ENCODE measurements at regions not wholly inside any gene's neighbourhood (a gene's known extent, or its start where the extent isn't known, plus 50 kb on each side); places are given as distances from the start of the nearest gene placed in this dataset.

DNA sequence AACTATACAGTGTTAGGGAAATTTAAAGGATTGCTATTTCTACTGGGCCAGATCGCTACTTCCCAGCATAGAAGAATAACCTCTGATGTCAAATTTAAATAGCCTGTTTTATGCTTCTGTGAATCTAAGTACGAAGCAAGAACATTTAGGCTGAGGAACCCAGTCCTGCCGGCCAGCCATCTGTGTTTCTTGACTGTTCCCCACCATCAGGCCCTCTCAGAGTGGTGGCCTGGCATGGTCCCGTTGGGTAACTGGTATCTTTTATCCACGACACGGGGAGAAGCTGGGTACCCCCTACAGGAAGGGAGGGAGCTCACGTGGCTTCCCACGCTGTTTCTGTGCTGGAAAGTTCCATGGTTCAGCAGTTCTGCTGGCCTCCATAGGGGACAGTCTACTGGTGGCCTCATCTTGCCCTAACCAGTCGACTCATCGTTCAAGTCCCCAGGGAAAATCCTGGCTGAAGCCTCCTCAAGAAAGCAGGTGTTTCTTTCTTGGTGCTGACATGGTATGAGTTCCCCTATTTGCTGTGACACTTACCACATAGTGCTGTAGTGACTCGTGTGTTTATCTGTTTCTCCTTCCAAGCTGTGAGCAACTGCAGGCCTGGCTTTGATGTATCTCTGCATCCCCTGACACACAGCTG, 201.7 kb upstream of the NLRP1 start:
- H3K4me1 Mint-ChIP-seq (ENCODE audit: low read depth, unreplicated experiment), result peaks cover 15% of the 10 kb centered on the region
- no peaks in the 10 kb centered on the region for H3K36me3 ChIP-seq (ENCODE audit: insufficient read depth, low read length)
- H3K4me1 ChIP-seq (ENCODE audit: insufficient read depth, low read length), result peaks cover 44% of the 10 kb centered on the region
- H3K9ac ChIP-seq (ENCODE audit: low read length), result peak overlapping the region; percentile 46
- no peaks in the 10 kb centered on the region for H4K20me1 ChIP-seq (ENCODE audit: insufficient read depth, low read length)
- H3K27me3 ChIP-seq (ENCODE audit: insufficient read depth, low read length), result peaks cover 8% of the 10 kb centered on the region
- no peak for FAIRE-seq
- H3K27me3 Mint-ChIP-seq (ENCODE audit: low read depth, unreplicated experiment), result peaks cover 14% of the 10 kb centered on the region
- peak overlapping the region; percentile 54 for H3K27ac ChIP-seq (ENCODE audit: low read depth, low read length)
- peak overlapping the region; percentile 62 for H3K27ac Mint-ChIP-seq (ENCODE audit: unreplicated experiment)
- peaks cover 2% of the 10 kb centered on the region for H3K36me3 Mint-ChIP-seq (ENCODE audit: low read depth, unreplicated experiment)
- no peak overlapping the region for H2AFZ ChIP-seq (ENCODE audit: low read depth, low read length)
- TF ChIP-seq, protein P1, sequence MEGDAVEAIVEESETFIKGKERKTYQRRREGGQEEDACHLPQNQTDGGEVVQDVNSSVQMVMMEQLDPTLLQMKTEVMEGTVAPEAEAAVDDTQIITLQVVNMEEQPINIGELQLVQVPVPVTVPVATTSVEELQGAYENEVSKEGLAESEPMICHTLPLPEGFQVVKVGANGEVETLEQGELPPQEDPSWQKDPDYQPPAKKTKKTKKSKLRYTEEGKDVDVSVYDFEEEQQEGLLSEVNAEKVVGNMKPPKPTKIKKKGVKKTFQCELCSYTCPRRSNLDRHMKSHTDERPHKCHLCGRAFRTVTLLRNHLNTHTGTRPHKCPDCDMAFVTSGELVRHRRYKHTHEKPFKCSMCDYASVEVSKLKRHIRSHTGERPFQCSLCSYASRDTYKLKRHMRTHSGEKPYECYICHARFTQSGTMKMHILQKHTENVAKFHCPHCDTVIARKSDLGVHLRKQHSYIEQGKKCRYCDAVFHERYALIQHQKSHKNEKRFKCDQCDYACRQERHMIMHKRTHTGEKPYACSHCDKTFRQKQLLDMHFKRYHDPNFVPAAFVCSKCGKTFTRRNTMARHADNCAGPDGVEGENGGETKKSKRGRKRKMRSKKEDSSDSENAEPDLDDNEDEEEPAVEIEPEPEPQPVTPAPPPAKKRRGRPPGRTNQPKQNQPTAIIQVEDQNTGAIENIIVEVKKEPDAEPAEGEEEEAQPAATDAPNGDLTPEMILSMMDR (IDR thresholded peaks at IDR 0.05; ENCODE audit: insufficient read depth, low read depth, low read length), result peak; percentile 15
- no peak for TF ChIP-seq EZH2 (IDR thresholded peaks at IDR 0.05; ENCODE audit: insufficient read depth, low read length)
- H3K9me3 Mint-ChIP-seq (ENCODE audit: unreplicated experiment), result peaks cover 17% of the 10 kb centered on the region
- no peaks in the 10 kb centered on the region for H3K79me2 ChIP-seq (ENCODE audit: insufficient read depth, low read length)
- H3K9me3 ChIP-seq (ENCODE audit: insufficient read depth, low read depth, low read length), result peaks cover 15% of the 10 kb centered on the region
- DNase-seq (ENCODE audit: low read depth), result peak; percentile 58
- H3K4me3 Mint-ChIP-seq (ENCODE audit: unreplicated experiment), result no peak overlapping the region
- no peak overlapping the region for H3K4me3 ChIP-seq (ENCODE audit: insufficient read depth, low read depth, low read length)
- H3K4me2 ChIP-seq (ENCODE audit: low read length), result peak overlapping the region; percentile 55

DNA sequence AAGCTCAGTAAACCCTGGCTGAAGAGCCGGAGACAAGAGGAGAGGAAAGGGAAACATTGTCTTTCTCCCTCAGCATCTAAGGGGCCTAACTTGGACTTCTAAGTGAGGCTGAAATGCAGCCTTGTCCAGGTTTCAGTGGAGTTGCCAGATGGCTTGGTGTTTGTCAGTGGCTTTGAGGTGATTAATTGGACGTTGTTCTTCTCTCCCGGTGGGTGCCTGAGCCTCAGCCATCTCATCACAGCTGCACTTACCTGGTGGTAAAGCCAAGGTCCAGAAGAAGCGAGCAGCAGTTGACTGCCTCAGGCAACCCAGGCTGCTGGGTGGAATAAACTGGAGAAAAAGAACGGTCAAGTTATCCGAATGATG, 202.2 kb upstream of the NLRP1 start:
- Histone ChIP-seq H3K4me1 (ENCODE audit: insufficient read depth, low read length) (peaks cover 42% of the 10 kb centered on the region), H4K20me1 (ENCODE audit: insufficient read depth, low read length) (no peaks in the 10 kb centered on the region), H3K27ac (ENCODE audit: low read depth, low read length) (peak overlapping the region; percentile 54), H3K9ac (ENCODE audit: low read length) (no peak overlapping the region), H3K27me3 (ENCODE audit: insufficient read depth, low read length) (peaks cover 8% of the 10 kb centered on the region), H3K36me3 (ENCODE audit: insufficient read depth, low read length) (no peaks in the 10 kb centered on the region), H3K9me3 (ENCODE audit: insufficient read depth, low read depth, low read length) (peaks cover 15% of the 10 kb centered on the region), H2AFZ (ENCODE audit: low read depth, low read length) (no peak overlapping the region), H3K4me3 (ENCODE audit: insufficient read depth, low read depth, low read length) (no peak overlapping the region), H3K79me2 (ENCODE audit: insufficient read depth, low read length) (no peaks in the 10 kb centered on the region), H3K4me2 (ENCODE audit: low read length) (peak overlapping the region; percentile 55)
- Mint-ChIP-seq H3K27me3 (ENCODE audit: low read depth, unreplicated experiment) (peaks cover 19% of the 10 kb centered on the region), H3K36me3 (ENCODE audit: low read depth, unreplicated experiment) (peaks cover 2% of the 10 kb centered on the region), H3K9me3 (ENCODE audit: unreplicated experiment) (peaks cover 17% of the 10 kb centered on the region), H3K4me1 (ENCODE audit: low read depth, unreplicated experiment) (peaks cover 15% of the 10 kb centered on the region), H3K27ac (ENCODE audit: unreplicated experiment) (no peak overlapping the region), H3K4me3 (ENCODE audit: unreplicated experiment) (no peak overlapping the region)
- FAIRE-seq, result no peak
- no peak for TF ChIP-seq EZH2 (IDR thresholded peaks at IDR 0.05; ENCODE audit: insufficient read depth, low read length)
- TF ChIP-seq, protein P1 (IDR thresholded peaks at IDR 0.05; ENCODE audit: insufficient read depth, low read depth, low read length), result no peak
- DNase-seq (ENCODE audit: low read depth), result no peak

DNA sequence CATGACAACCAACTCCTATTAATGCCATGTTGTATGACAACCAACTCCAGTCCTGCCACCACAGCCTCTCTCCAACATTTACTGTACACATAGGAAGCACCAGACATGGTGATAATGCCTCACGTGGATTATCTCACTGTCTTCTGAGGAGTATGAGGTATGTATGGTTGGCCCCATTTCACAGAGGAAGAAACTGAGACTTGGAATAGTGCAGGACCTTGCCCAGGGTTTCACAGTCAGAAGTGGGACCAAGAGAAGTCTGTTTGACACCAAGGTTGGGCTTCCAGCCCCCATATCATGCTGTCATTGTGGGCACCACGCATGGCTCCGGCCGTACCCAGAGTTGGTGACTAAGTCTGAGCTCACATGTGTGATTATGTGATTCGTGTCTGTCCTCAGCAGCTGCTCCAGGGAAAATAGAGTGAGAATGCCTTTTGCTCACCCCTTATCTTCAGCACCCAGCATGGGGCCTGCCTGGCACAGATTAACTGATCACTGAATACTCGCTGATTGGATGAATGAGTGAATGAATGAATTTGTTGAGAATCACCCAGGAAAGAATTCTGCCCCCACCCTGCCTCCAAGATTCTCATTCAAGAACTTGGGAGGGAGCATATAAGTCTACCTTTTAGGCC, 204.1 kb upstream of the NLRP1 start:
- no peak for TF ChIP-seq EZH2 (IDR thresholded peaks at IDR 0.05; ENCODE audit: insufficient read depth, low read length)
- Histone ChIP-seq H3K4me2 (ENCODE audit: low read length) (no peak overlapping the region), H2AFZ (ENCODE audit: low read depth, low read length) (no peak overlapping the region), H3K4me3 (ENCODE audit: insufficient read depth, low read depth, low read length) (no peak overlapping the region), H4K20me1 (ENCODE audit: insufficient read depth, low read length) (no peaks in the 10 kb centered on the region), H3K9ac (ENCODE audit: low read length) (no peak overlapping the region), H3K27ac (ENCODE audit: low read depth, low read length) (no peak overlapping the region), H3K4me1 (ENCODE audit: insufficient read depth, low read length) (peaks cover 42% of the 10 kb centered on the region), H3K27me3 (ENCODE audit: insufficient read depth, low read length) (peaks cover 8% of the 10 kb centered on the region), H3K36me3 (ENCODE audit: insufficient read depth, low read length) (no peaks in the 10 kb centered on the region), H3K79me2 (ENCODE audit: insufficient read depth, low read length) (no peaks in the 10 kb centered on the region), H3K9me3 (ENCODE audit: insufficient read depth, low read depth, low read length) (peaks cover 14% of the 10 kb centered on the region)
- Mint-ChIP-seq H3K4me1 (ENCODE audit: low read depth, unreplicated experiment) (peaks cover 15% of the 10 kb centered on the region), H3K27me3 (ENCODE audit: low read depth, unreplicated experiment) (peaks cover 21% of the 10 kb centered on the region), H3K36me3 (ENCODE audit: low read depth, unreplicated experiment) (peaks cover 2% of the 10 kb centered on the region), H3K27ac (ENCODE audit: unreplicated experiment) (no peak overlapping the region), H3K4me3 (ENCODE audit: unreplicated experiment) (no peak overlapping the region), H3K9me3 (ENCODE audit: unreplicated experiment) (peaks cover 16% of the 10 kb centered on the region)
- FAIRE-seq, result peak; percentile 68
- peak; percentile 39 for DNase-seq (ENCODE audit: low read depth)
